Right lobe of liver (tissue), 4 donors: ENCODE measurements at regions not wholly inside any gene's neighbourhood (a gene's known extent, or its start where the extent isn't known, plus 50 kb on each side); places are given as distances from the start of the nearest gene placed in this dataset.

ENCODE experiments used
- POLR2A ChIP-seq: fragments of 450-650 bp; IDR thresholded peaks from one replicate; pipeline ENCODE4 v1.6.1; 2017; ENCODE audit warnings: antibody characterized with exemption, mild to moderate bottlenecking
- TF ChIP-seq, protein P1 (sequence below), 4 donors: fragments of 200-600 bp in 3 of 4; fragments of 450-650 bp in 1 of 4; IDR thresholded peaks; one replicate each; pipeline versions ENCODE4 v1.5.1 to v1.8.0; 2016 to 2022; ENCODE audit warnings: antibody characterized with exemption in 4 of 4, mild to moderate bottlenecking in 2 of 4
- donor health status: DM: no; HTN: no; CAD: no.
- donor health status: DM: no; HTN: no; CAD: no.
- donor health status: DM: no; HTN: yes; CAD: no.

DNA sequence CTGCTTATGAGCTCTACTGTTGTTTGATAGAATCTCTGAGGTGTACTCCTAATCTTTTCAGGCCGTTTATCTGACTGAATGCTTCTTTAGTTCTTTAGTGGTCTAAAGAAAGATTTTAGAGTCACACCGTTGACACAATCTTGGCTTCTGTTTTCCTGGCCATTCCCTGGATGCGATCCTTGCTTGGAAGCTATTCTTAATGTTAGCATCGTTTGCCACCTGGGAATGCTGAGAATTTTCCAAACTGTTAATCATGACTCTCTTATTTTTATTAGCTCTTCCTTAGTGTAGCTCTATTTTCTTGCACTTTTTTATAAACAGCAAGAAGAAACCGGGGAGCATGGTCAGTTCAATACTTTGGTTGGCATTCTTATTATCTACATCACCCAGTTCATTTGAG lies 281.0 kb upstream of the PCDH20 start:
- TF ChIP-seq, protein P1, sequence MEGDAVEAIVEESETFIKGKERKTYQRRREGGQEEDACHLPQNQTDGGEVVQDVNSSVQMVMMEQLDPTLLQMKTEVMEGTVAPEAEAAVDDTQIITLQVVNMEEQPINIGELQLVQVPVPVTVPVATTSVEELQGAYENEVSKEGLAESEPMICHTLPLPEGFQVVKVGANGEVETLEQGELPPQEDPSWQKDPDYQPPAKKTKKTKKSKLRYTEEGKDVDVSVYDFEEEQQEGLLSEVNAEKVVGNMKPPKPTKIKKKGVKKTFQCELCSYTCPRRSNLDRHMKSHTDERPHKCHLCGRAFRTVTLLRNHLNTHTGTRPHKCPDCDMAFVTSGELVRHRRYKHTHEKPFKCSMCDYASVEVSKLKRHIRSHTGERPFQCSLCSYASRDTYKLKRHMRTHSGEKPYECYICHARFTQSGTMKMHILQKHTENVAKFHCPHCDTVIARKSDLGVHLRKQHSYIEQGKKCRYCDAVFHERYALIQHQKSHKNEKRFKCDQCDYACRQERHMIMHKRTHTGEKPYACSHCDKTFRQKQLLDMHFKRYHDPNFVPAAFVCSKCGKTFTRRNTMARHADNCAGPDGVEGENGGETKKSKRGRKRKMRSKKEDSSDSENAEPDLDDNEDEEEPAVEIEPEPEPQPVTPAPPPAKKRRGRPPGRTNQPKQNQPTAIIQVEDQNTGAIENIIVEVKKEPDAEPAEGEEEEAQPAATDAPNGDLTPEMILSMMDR (IDR thresholded peaks at IDR 0.05) = no peak
- no peak for TF ChIP-seq POLR2A
